Effector memory CD8-positive, alpha-beta T cell (primary cell): ENCODE measurements at regions not wholly inside any gene's neighbourhood (a gene's known extent, or its start where the extent isn't known, plus 50 kb on each side); places are given as distances from the start of the nearest gene placed in this dataset.
"Not testable (repeated sequence)": the region's sequence is repeated elsewhere in the genome, so short reads cannot be mapped to it uniquely, and the experiment has no call there.

Experiments used
- ATAC-seq: fragments of 150-1000 bp; cut with Tn5 transposase; replicated peaks from 2 replicates; pipeline ENCODE4 v1.10.0; 2021; ENCODE audit warnings: mild to moderate bottlenecking, moderate library complexity
- DNase-seq, 3 experiments: peaks; one replicate each; pipeline ENCODE4 v3.0.0; 2021
- H3K27ac Mint-ChIP-seq, 2 donors: one replicate each; pipeline ENCODE4 v1.8.0; 2022; ENCODE audit warnings: mild to moderate bottlenecking in 2 of 2, mixed read lengths in 2 of 2, moderate library complexity in 2 of 2
- H3K27me3 Mint-ChIP-seq, 2 donors: one replicate each; pipeline ENCODE4 v1.8.0; 2022; ENCODE audit warnings: mixed read lengths in 2 of 2
- H3K36me3 Mint-ChIP-seq: one replicate; pipeline ENCODE4 v1.8.0; 2022; ENCODE audit warnings: mild to moderate bottlenecking, moderate library complexity, mixed read lengths; ENCODE audit not compliant: insufficient read depth
- H3K4me1 Mint-ChIP-seq, 2 donors: one replicate each; pipeline ENCODE4 v1.8.0; 2022; ENCODE audit warnings: low read depth in 2 of 2, mixed read lengths in 2 of 2
- H3K4me3 Mint-ChIP-seq, 2 donors: one replicate each; pipeline ENCODE4 v1.8.0; 2022; ENCODE audit warnings: mild to moderate bottlenecking in 2 of 2, mixed read lengths in 2 of 2, moderate library complexity in 2 of 2
- H3K9me3 Mint-ChIP-seq, 2 donors: one replicate each; pipeline ENCODE4 v1.8.0; 2022; ENCODE audit warnings: mixed read lengths in 2 of 2

GRCh38 chr1:14332158-14332557, 266.3 kb upstream of the KAZN start:
- Mint-ChIP-seq H3K36me3 (no peaks in the 10 kb centered on the region), H3K4me3 (no peak overlapping the region), H3K4me1 (no peaks in the 10 kb centered on the region), H3K9me3 (peaks cover 7 to 18% of the 10 kb centered on the region in 2 donors), H3K27ac (no peak overlapping the region), H3K27me3 (peaks cover 0 to 19% of the 10 kb centered on the region in 2 donors)
- DNase-seq (no peak), ATAC-seq (no peak)

DNA sequence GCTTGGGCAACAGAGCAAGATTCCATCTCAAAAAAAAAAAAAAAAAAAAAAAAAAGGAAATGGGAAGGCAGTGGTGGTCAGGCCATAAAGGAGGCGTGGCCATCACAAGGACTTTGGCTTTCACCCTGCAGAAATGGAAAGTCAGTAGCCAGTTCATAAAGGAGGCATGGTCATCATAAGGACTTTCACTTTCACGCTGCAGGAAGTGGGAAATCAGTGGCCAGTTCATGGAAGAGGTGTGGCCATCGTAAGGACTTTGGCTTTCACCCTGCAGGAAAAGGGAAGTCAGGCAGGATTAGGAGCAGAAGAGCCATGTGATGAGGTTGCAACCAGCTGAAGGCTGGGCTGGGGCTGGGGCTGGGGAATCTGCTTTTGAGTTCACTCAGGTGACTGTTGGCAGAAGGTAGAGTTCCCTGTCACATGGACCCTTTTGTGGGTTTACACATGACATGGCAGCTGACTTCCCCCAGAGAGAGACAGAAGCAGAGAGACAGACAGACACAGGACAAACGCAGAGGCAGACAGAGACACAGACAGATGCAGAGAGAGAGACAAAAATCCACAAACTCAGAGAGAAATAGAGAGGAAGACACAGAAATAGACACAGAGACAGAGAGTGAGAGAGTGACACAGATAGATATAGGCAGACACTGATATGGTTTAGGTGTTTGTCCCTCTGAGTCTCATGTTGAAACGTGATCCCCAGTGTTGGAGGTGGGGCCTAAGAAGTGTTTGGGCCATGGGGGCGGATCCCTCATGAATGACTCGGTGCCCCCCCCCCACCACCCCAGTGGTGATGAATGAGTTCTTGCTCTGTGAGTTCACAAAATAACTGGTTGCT, 263.9 kb upstream of the KAZN start:
- ATAC-seq (no peak), DNase-seq (no peak)
- Mint-ChIP-seq H3K4me1 (no peaks in the 10 kb centered on the region), H3K4me3 (no peak overlapping the region), H3K9me3 (peaks cover 7 to 18% of the 10 kb centered on the region in 2 donors), H3K36me3 (no peaks in the 10 kb centered on the region), H3K27me3 (peaks cover 0 to 7% of the 10 kb centered on the region in 2 donors), H3K27ac (no peak overlapping the region)

DNA sequence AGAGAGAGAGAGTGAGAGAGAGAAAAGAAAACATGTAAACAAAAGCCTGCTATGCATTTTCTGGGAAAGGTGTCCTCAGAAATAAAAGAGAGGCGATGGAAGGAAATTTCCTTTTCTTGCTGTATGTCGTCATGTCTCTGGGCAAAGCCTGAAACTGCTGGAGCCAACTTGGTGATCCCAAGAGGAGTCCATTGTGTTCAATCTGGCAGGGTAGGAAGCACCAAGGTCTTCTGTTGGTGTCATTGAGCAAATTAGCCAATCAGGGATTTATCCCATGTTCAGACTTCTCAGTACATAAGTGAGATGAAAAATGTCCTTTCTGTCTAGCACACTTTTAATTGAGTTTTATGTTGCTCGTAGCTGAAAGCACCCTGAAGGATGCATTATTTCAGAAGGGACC, 260.0 kb upstream of the KAZN start:
- Mint-ChIP-seq H3K4me1 (no peaks in the 10 kb centered on the region), H3K27ac (no peak overlapping the region), H3K27me3 (peaks cover 14 to 30% of the 10 kb centered on the region in 2 donors), H3K9me3 (peaks cover 7 to 18% of the 10 kb centered on the region in 2 donors), H3K36me3 (no peaks in the 10 kb centered on the region), H3K4me3 (no peak overlapping the region)
- DNase-seq (no peak), ATAC-seq (no peak)

DNA sequence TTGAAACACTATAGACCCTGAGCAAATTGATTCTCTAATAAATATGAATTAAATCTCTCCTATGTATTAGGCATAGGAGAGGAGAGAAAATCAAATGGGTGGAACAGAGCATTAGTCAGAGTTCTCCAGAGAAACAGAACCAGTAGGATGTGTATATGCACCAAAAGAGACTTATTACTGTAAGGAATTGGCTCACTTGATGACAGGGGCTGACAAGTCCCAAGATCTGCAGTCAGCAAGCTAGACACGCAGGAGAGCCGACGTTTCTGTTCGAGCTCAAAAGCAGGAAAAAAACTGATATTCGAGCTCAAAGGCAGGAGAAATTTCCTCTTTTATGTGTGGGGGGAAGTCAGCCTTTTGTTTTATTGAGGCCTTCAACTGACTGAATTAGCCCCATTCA, 259.2 kb upstream of the KAZN start:
- DNase-seq (no peak), ATAC-seq (no peak)
- H3K4me3 Mint-ChIP-seq: no peak overlapping the region
- peaks cover 7 to 18% of the 10 kb centered on the region in 2 donors for H3K9me3 Mint-ChIP-seq
- peaks cover 14 to 31% of the 10 kb centered on the region in 2 donors for H3K27me3 Mint-ChIP-seq
- H3K36me3 Mint-ChIP-seq: no peaks in the 10 kb centered on the region
- H3K27ac Mint-ChIP-seq: no peak overlapping the region
- H3K4me1 Mint-ChIP-seq: no peaks in the 10 kb centered on the region

DNA sequence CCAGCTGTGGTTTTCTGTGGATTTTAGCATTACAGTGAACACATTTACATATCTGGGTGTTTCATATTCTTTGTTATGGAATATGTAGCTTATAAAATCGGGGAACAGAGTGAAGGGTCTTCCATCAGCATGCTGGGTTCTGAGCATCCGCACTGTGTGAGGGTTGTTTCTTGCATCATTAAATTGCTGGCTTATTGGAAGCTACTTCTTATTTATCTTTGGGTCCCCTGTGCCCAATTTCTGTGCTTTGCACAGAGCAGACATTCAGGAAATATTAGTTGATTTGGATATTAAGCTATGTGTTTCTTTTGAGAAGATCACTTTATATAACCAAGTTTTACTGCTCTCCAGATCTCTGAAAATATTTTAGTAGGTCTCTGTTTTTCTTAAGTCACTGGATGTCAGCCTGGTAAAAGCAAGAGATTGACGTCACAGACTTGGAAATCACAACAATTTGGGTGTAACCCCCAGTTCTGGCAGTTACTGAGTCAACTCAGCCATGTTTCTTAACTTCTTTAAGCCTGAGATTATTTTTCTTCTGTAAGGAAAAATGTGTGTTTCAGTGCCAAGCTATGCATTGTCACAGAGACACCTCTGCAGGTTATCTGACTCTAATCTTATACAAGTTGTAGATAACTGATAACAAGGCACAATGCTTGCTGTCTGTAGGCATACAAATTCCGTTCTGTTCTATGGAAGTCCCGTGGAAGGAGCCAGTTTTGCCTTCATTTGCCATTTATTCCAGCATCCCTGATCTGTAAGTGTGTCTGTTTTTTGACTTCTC, 258.3 kb upstream of the KAZN start:
- Mint-ChIP-seq H3K4me3 (no peak overlapping the region), H3K4me1 (no peaks in the 10 kb centered on the region), H3K9me3 (peaks cover 5 to 12% of the 10 kb centered on the region in 2 donors), H3K36me3 (no peaks in the 10 kb centered on the region), H3K27me3 (peaks cover 14 to 31% of the 10 kb centered on the region in 2 donors), H3K27ac (no peak overlapping the region)
- DNase-seq (no peak), ATAC-seq (no peak)

- Mint-ChIP-seq H3K27ac (no peak overlapping the region), H3K4me3 (no peak overlapping the region), H3K4me1 (no peaks in the 10 kb centered on the region), H3K9me3 (peaks cover 0 to 4% of the 10 kb centered on the region in 2 donors), H3K27me3 (peaks cover 14 to 31% of the 10 kb centered on the region in 2 donors), H3K36me3 (no peaks in the 10 kb centered on the region)
- DNase-seq: no peak
- no peak for ATAC-seq
These were observed 257.3 kb upstream of the KAZN start for GRCh38 chr1:14341147-14341546.

DNA sequence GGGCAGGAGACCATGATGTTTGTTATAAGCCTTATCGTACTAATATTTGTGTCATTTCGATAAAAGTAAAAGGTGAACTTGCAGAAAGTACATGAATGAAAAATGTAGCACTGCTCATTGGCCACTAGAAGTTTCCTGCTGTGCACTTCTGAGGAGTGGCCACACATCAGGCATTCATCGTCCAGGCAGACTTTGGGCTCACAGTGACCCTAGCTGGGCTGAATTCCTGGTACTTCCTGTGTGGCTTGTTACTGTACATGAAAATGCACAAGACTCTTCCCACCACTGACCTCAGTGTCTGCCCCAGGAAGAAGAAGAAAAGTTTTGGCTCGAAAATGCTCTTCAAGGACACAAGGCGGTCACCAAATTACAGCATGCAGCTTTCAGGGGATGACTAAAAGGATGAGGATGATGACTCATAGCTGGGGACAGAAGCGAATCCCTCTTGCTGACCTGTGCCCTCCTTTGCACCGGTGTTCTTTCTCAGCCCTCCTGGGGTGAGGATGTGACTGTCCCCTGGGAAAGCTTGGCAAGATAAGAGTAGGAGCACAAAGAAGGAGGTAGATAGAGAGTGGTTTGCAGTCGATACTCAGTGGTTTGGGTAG, 252.4 kb upstream of the KAZN start:
- Mint-ChIP-seq H3K27ac (no peak overlapping the region), H3K9me3 (no peaks in the 10 kb centered on the region), H3K4me3 (no peak overlapping the region), H3K27me3 (peaks cover 20 to 26% of the 10 kb centered on the region in 2 donors), H3K4me1 (no peaks in the 10 kb centered on the region), H3K36me3 (no peaks in the 10 kb centered on the region)
- DNase-seq (no peak), ATAC-seq (no peak)

DNA sequence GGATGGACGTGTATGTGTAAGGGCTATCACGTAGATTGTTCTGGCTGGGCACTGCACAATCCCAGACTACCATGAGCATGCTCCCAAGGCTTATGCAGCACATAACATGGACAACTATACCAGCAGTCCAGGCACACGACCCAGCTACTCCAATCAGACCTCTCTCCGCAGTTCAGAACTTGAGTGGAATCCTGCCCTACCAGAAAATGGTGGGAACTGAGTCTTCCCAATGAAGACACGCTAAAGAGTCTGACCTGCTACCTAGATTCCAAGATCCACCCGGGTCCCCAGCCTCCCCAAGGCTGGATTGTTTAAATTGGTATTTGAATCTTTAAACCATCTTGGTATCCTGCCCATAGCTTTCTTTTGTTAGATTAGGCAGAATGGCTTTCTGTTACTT, 251.3 kb upstream of the KAZN start:
- ATAC-seq: no peak

GRCh38 chr1:14347776-14348175, 250.7 kb upstream of the KAZN start:
- no peak for ATAC-seq
- DNase-seq: no peak
- Mint-ChIP-seq H3K36me3 (no peaks in the 10 kb centered on the region), H3K27me3 (peaks cover 6 to 9% of the 10 kb centered on the region in 2 donors), H3K4me3 (no peak overlapping the region), H3K4me1 (no peaks in the 10 kb centered on the region), H3K9me3 (no peaks in the 10 kb centered on the region), H3K27ac (no peak overlapping the region)

More for the DNA sequence above, 251.3 kb upstream of the KAZN start:
- Mint-ChIP-seq H3K36me3 (no peaks in the 10 kb centered on the region), H3K27ac (no peak overlapping the region), H3K9me3 (no peaks in the 10 kb centered on the region), H3K27me3 (peaks cover 10 to 15% of the 10 kb centered on the region in 2 donors), H3K4me1 (no peaks in the 10 kb centered on the region), H3K4me3 (no peak overlapping the region)
- no peak for DNase-seq

GRCh38 chr1:14350197-14350596, 248.3 kb upstream of the KAZN start:
- no peaks in the 10 kb centered on the region for H3K9me3 Mint-ChIP-seq
- H3K4me3 Mint-ChIP-seq: no peak overlapping the region
- ATAC-seq (no peak), DNase-seq (no peak)
- no peak overlapping the region for H3K27ac Mint-ChIP-seq
- no peaks in the 10 kb centered on the region for H3K36me3 Mint-ChIP-seq
- H3K4me1 Mint-ChIP-seq: no peaks in the 10 kb centered on the region
- H3K27me3 Mint-ChIP-seq: peaks cover 5 to 6% of the 10 kb centered on the region in 2 donors

DNA sequence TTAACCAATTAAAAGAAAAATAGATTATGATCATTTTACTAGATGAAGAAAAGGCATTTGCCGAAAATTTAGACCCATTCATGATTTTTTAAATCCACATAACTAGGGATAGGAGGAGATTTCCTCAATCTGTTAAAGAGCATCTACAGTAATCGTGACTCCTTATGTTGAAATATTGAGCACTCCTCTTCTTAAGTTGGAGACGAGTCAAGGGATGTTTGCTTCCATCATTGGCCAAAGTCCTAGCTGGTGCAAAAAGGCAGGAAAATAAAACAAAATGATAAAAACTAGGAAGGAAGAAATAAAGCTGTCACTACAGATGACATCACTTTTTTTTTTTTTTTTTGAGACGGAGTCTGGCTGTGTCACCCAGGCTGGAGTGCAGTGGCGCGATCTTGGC, 245.6 kb upstream of the KAZN start:
- Mint-ChIP-seq H3K4me3 (no peak overlapping the region), H3K27me3 (peaks cover 5 to 6% of the 10 kb centered on the region in 2 donors), H3K9me3 (no peaks in the 10 kb centered on the region), H3K27ac (no peak overlapping the region), H3K4me1 (no peaks in the 10 kb centered on the region), H3K36me3 (no peaks in the 10 kb centered on the region)
- DNase-seq (no peak), ATAC-seq (no peak)

DNA sequence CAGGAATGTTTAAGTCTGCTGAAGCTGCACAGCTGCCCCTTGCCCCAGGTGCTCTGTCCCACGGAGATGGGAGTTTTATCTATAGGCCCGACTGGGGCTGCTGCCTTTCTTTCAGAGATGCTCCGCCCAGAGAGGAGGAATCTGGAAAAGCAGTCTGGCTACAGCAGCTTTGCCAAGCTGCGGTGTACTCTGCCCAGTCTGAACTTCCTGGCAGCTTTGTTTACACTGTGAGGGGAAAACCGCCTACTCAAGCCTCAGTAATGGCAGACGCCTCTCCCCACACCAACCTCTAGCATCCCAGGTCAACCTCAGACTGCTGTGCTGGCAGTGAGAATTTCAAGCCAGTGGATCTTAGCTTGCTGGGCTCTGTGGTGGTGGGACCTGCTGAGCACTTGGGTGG, 237.5 kb upstream of the KAZN start:
- not testable (repeated sequence) for ATAC-seq, H3K9me3 Mint-ChIP-seq, DNase-seq, H3K4me1 Mint-ChIP-seq, H3K27ac Mint-ChIP-seq, H3K36me3 Mint-ChIP-seq, H3K4me3 Mint-ChIP-seq
- peaks cover 13 to 14% of the 10 kb centered on the region in 2 donors for H3K27me3 Mint-ChIP-seq

DNA sequence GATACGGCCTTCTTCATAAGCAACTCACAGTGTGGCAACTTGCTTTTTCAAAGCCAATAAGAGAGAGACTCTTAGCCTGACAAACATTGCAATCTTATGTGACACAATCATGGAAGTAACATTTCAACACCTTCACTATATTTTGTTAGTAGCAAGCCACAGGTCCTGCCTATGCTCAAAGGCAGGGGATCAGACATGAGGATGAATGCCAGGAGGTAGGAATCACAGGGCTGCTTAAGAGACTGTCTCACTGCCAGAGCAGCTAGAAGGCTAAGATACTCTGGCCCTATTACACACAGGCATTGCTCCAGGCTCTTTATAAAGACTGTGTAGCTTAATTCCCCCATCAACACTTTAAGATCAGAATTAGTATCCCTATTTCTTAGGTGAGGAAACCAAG, 236.2 kb upstream of the KAZN start:
- no peak for DNase-seq
- Mint-ChIP-seq H3K36me3 (no peaks in the 10 kb centered on the region), H3K27ac (no peak overlapping the region), H3K4me1 (no peaks in the 10 kb centered on the region), H3K4me3 (no peak overlapping the region), H3K9me3 (peaks cover 0 to 2% of the 10 kb centered on the region in 2 donors), H3K27me3 (peaks cover 13 to 14% of the 10 kb centered on the region in 2 donors)
- ATAC-seq: no peak
